Activated CD4-positive, alpha-beta T cell treated with anti-CD3 and anti-CD28 coated beads, Interleukin-2, amount 10 ng/mL, durations not matched to agents 24 days and 14 days (primary cell): ENCODE measurements at regions not wholly inside any gene's neighbourhood (a gene's known extent, or its start where the extent isn't known, plus 50 kb on each side); places are given as distances from the start of the nearest gene placed in this dataset.
A peak's percentile ranks its signal among the peaks of the same experiment; 100 is the strongest.

Source experiments
- DNase-seq: peaks from one replicate; pipeline ENCODE4 v3.0.0; 2022
- H3K27ac Mint-ChIP-seq: one replicate; pipeline ENCODE4 v1.8.0; 2022; ENCODE audit warnings: mild to moderate bottlenecking, mixed read lengths
- H3K27me3 Mint-ChIP-seq: one replicate; pipeline ENCODE4 v1.8.0; 2022; ENCODE audit warnings: mixed read lengths
- H3K36me3 Mint-ChIP-seq: one replicate; pipeline ENCODE4 v1.8.0; 2022; ENCODE audit warnings: low read depth, mild to moderate bottlenecking, mixed read lengths
- H3K4me1 Mint-ChIP-seq: one replicate; pipeline ENCODE4 v1.8.0; 2021; ENCODE audit warnings: mixed read lengths
- H3K4me3 Mint-ChIP-seq: one replicate; pipeline ENCODE4 v1.8.0; 2022; ENCODE audit warnings: mild to moderate bottlenecking, moderate library complexity, mixed read lengths
- H3K9me3 Mint-ChIP-seq: one replicate; pipeline ENCODE4 v1.8.0; 2021; ENCODE audit warnings: mixed read lengths
- intact Hi-C: fragments of 100-400 bp; cut with micrococcal nuclease; formaldehyde crosslinking; loops from one replicate; pipeline ENCODE4 v1.15.1; 2023

DNA sequence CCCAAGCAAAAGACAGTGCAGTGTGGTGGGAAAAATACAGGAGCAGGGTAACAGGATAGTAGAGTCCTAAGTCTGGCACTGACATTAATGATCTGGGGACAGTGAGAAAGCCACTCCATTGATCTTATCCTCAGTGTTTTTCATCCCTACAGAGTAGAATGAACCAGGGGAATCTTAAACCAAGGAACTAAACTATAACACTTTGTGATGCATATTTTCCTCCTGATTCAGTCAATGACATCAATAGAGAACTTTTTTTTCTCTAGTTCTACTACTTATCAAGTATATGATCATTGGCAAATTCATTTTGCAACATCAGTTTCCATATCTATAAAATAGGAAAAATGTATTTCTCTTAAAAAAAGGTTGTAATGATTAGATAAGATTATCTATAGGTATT is 151.1 kb downstream of the TMEM26 start:
- no peak overlapping the region for H3K27ac Mint-ChIP-seq
- peaks cover 4% of the 10 kb centered on the region for H3K9me3 Mint-ChIP-seq
- no peak for DNase-seq
- H3K4me1 Mint-ChIP-seq: no peaks in the 10 kb centered on the region
- no peaks in the 10 kb centered on the region for H3K36me3 Mint-ChIP-seq
- no peak overlapping the region for H3K4me3 Mint-ChIP-seq
- intact Hi-C loops: no loop called here
- peaks cover 12% of the 10 kb centered on the region for H3K27me3 Mint-ChIP-seq

GRCh38 chr10:61301575-61301974 is 151.6 kb downstream of the TMEM26 start:
- H3K4me3 Mint-ChIP-seq: no peak overlapping the region
- no peak overlapping the region for H3K27ac Mint-ChIP-seq
- DNase-seq: no peak
- intact Hi-C loops: no loop called here
- H3K27me3 Mint-ChIP-seq: peaks cover 12% of the 10 kb centered on the region
- peaks cover 4% of the 10 kb centered on the region for H3K9me3 Mint-ChIP-seq
- H3K4me1 Mint-ChIP-seq: no peaks in the 10 kb centered on the region
- H3K36me3 Mint-ChIP-seq: no peaks in the 10 kb centered on the region

GRCh38 chr10:61299841-61300240 is 153.3 kb downstream of the TMEM26 start:
- no peak for DNase-seq
- Mint-ChIP-seq H3K4me3 (no peak overlapping the region), H3K4me1 (no peaks in the 10 kb centered on the region), H3K9me3 (peaks cover 4% of the 10 kb centered on the region), H3K27ac (no peak overlapping the region), H3K27me3 (peaks cover 11% of the 10 kb centered on the region), H3K36me3 (no peaks in the 10 kb centered on the region)
- intact Hi-C loops: no loop called here

DNA sequence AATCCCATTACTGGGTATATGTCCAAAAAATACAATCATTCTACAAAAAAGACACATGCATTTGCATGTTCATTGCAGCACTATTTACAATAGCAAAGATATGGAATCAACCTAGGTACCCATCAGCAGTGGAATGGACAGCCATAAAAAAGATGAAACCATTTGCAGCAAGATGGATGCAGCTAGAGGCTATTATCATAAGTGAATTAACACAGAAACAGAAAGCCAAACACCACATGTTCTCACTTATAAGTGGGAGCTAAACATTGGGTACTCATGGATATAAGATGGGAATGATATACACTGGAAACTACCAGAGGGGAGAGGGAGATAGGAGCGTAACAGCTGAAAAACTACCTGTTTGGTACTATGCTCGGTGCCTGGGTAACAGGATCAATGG is 154.0 kb downstream of the TMEM26 start:
- Mint-ChIP-seq H3K27ac (no peak overlapping the region), H3K9me3 (peaks cover 4% of the 10 kb centered on the region), H3K36me3 (no peaks in the 10 kb centered on the region), H3K4me3 (no peak overlapping the region), H3K4me1 (no peaks in the 10 kb centered on the region), H3K27me3 (peaks cover 14% of the 10 kb centered on the region)
- intact Hi-C loops: no loop called here
- no peak for DNase-seq

DNA sequence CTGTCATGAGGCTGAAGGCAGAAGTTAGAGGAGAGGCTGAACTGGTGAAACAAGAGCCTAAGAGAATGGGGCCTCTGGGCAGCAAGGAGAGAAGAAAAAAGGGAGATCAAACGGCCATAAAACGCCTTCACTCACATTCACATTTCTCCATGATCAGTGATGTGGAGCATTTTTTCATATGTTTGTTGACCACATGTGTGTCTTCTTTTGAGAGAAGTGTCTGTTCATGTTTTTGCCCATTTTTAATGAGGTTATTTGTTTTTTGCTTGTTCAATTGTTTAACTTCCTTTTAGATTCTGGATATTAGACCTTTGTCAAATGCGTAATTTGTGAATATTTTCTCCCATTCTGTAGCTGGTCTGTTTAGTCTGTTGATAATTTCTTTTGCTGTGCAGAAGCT is 155.0 kb downstream of the TMEM26 start:
- no peak for DNase-seq
- H3K4me1 Mint-ChIP-seq: no peaks in the 10 kb centered on the region
- H3K27me3 Mint-ChIP-seq: peaks cover 14% of the 10 kb centered on the region
- no peak overlapping the region for H3K4me3 Mint-ChIP-seq
- no peaks in the 10 kb centered on the region for H3K36me3 Mint-ChIP-seq
- intact Hi-C loops: no loop called here
- no peak overlapping the region for H3K27ac Mint-ChIP-seq
- peaks cover 4% of the 10 kb centered on the region for H3K9me3 Mint-ChIP-seq

GRCh38 chr10:61296161-61296560 is 157.0 kb downstream of the TMEM26 start:
- peaks cover 8% of the 10 kb centered on the region for H3K9me3 Mint-ChIP-seq
- DNase-seq: no peak
- H3K4me1 Mint-ChIP-seq: no peaks in the 10 kb centered on the region
- no peak overlapping the region for H3K4me3 Mint-ChIP-seq
- H3K27me3 Mint-ChIP-seq: peaks cover 23% of the 10 kb centered on the region
- H3K27ac Mint-ChIP-seq: no peak overlapping the region
- H3K36me3 Mint-ChIP-seq: no peaks in the 10 kb centered on the region
- intact Hi-C loops: no loop called here

DNA sequence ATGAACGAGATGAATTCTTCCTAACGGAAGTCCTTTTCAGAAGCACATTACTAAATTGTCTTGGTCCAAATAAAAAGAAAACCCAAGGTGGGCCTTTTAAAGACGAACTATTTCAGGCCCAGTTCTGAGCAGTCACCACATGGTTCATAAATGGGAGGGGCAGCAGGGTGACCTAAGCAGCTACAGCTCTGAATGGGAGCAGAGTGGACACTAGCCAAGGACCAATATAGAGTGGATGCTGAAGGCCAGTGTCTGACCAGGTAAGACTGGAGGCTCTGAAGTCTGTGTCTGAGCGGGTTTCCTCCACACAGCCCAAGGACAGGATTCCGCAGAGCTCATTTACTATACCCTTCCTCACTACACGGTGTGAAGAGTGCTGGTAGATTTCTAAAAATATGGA is 159.1 kb downstream of the TMEM26 start:
- Mint-ChIP-seq H3K4me1 (no peaks in the 10 kb centered on the region), H3K27ac (no peak overlapping the region), H3K4me3 (no peak overlapping the region), H3K27me3 (peaks cover 32% of the 10 kb centered on the region), H3K9me3 (peaks cover 20% of the 10 kb centered on the region), H3K36me3 (peaks cover 3% of the 10 kb centered on the region)
- no peak for DNase-seq
- intact Hi-C loops: no loop called here

- Mint-ChIP-seq H3K9me3 (peaks cover 25% of the 10 kb centered on the region), H3K4me1 (peaks cover 13% of the 10 kb centered on the region), H3K27ac (no peak overlapping the region), H3K36me3 (peaks cover 6% of the 10 kb centered on the region), H3K27me3 (peaks cover 26% of the 10 kb centered on the region), H3K4me3 (no peak overlapping the region)
- intact Hi-C loops: loop anchor here (10.0 kb wide), 1 partner anchor 325 kb away; no protein-coding TSS in a partner anchor
- no peak for DNase-seq
Measured at GRCh38 chr10:61289813-61290212, 163.4 kb downstream of the TMEM26 start.

GRCh38 chr10:61286686-61287085 is 166.5 kb downstream of the TMEM26 start:
- peaks cover 19% of the 10 kb centered on the region for H3K4me1 Mint-ChIP-seq
- peaks cover 15% of the 10 kb centered on the region for H3K27me3 Mint-ChIP-seq
- intact Hi-C loops: loop anchor here (10.0 kb wide), 1 partner anchor 322 kb away; no protein-coding TSS in a partner anchor
- no peak overlapping the region for H3K4me3 Mint-ChIP-seq
- DNase-seq: peak; percentile 84
- peaks cover 6% of the 10 kb centered on the region for H3K36me3 Mint-ChIP-seq
- H3K27ac Mint-ChIP-seq: no peak overlapping the region
- H3K9me3 Mint-ChIP-seq: peaks cover 25% of the 10 kb centered on the region

DNA sequence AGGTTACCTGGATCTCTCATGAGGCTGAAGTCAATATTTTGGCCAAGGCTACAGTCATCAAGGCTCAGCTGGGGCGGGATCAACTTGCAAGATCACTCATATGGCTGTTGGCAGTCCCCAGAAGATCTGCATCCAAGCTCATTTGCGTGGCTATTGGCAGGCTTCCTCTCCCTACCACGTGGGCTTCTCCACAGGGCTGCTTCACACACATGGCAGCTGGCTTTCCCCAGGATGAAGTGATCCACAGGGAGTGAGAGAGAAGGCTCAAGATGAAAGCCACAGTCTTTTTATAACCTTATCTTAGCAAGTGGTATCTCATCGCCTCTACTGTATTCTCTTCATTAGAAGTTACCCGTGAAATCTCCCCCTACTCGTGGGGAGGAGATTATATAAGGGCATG is 167.4 kb downstream of the TMEM26 start:
- intact Hi-C loops: loop anchor here (10.0 kb wide), 1 partner anchor 321 kb away; no protein-coding TSS in a partner anchor
- peaks cover 19% of the 10 kb centered on the region for H3K4me1 Mint-ChIP-seq

GRCh38 chr10:61284222-61284890 is 168.8 kb downstream of the TMEM26 start:
- H3K4me3 Mint-ChIP-seq: no peak overlapping the region

More for the DNA sequence above, 167.4 kb downstream of the TMEM26 start:
- Mint-ChIP-seq H3K27me3 (peaks cover 18% of the 10 kb centered on the region), H3K9me3 (peaks cover 18% of the 10 kb centered on the region), H3K36me3 (peaks cover 6% of the 10 kb centered on the region), H3K4me3 (no peak overlapping the region), H3K27ac (no peak overlapping the region)
- DNase-seq: no peak

DNA sequence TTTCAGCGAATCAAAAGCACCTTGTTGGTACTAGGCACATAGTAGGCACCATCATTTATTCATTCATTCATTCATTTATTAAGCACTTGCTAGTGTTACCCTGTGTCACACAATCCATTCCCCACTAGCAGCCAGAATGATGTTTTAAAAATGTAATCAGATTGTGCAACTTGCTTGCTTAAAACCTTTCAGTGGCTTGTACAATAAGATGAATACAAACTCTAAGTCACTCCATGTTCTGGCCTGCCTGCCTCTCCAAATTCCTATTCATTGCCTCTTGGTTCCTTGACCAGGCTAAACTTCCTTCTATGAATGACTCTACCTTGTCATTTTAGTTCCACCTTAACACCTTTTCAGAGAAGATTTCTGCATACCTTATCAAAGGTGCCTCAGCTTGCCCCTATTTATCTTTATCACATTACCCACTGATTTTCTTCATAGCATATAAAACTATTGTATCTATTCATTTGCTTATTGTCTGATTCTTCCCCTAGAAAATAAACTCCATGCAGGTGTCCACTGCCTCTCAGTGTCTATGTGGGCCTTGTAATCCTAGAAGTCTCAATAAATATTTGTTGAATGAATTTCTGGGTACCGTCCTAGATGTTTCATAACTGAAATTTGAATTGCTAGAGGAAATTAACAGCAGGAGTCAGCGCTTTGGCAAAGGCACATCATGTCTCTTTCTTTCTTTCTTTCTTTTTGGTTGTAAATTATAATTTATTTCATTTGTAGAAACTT is 169.5 kb downstream of the TMEM26 start:
- Mint-ChIP-seq H3K4me1 (peaks cover 19% of the 10 kb centered on the region), H3K36me3 (peaks cover 2% of the 10 kb centered on the region), H3K27me3 (peaks cover 13% of the 10 kb centered on the region), H3K27ac (no peak overlapping the region), H3K4me3 (no peak overlapping the region), H3K9me3 (peaks cover 9% of the 10 kb centered on the region)
- intact Hi-C loops: loop anchor here (1.0 to 10.0 kb wide), 3 partner anchors 142 to 467 kb away; no protein-coding TSS in a partner anchor
- DNase-seq: no peak

More at GRCh38 chr10:61284222-61284890, 168.8 kb downstream of the TMEM26 start:
- Mint-ChIP-seq H3K36me3 (peaks cover 2% of the 10 kb centered on the region), H3K4me1 (peaks cover 19% of the 10 kb centered on the region), H3K27ac (no peak overlapping the region), H3K9me3 (peaks cover 9% of the 10 kb centered on the region), H3K27me3 (peaks cover 13% of the 10 kb centered on the region)
- intact Hi-C loops: loop anchor here (1.0 to 10.0 kb wide), 3 partner anchors 143 to 468 kb away; no protein-coding TSS in a partner anchor
- DNase-seq: peak; percentile 63

DNA sequence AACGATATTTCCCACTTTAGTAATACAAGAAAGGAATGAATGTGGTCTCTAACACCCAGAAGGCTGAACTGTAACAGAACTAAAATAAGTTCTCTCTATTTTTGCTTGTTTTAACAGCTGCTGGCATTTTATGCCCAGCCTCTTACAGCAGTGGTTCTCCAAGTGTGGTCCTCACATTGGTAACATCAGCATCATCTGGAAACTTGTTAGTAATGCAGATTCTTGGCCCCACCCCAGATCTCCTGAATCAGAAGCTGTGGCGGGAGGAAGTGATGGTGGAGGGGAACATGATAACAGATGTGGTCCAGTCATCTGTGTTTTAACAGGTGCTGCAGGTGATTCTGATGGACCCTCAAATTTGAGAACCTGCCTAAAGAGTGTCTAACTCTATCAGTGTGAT is 170.1 kb downstream of the TMEM26 start:
- intact Hi-C loops: loop anchor here (10.0 kb wide), 1 partner anchor 318 kb away; no protein-coding TSS in a partner anchor
- H3K27ac Mint-ChIP-seq: no peak overlapping the region

DNA sequence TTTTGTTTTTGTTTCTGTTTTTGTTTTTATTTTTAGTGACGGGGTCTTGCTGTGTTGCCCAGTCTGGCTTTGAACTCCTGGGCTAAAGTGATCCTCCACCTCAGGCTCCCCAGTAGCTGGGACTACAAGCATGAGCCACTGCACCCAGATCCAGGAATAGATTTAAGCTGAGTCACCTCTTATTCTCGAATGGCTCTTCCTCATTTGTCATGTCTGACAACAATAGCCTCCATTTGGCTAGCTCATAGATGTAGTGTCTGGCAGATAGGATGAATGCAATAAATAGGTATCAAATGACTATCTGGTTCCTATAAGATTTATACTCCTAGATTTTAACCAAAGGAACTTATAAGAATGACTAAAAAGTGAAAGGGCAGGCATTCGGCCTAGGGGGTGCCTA is 172.9 kb downstream of the TMEM26 start:
- peaks cover 6% of the 10 kb centered on the region for H3K4me1 Mint-ChIP-seq

More for the DNA sequence above, 170.1 kb downstream of the TMEM26 start:
- H3K36me3 Mint-ChIP-seq: peaks cover 1% of the 10 kb centered on the region
- DNase-seq: no peak
- peaks cover 9% of the 10 kb centered on the region for H3K9me3 Mint-ChIP-seq
- H3K4me3 Mint-ChIP-seq: no peak overlapping the region
- peaks cover 19% of the 10 kb centered on the region for H3K4me1 Mint-ChIP-seq
- H3K27me3 Mint-ChIP-seq: peaks cover 13% of the 10 kb centered on the region

More for the DNA sequence above, 172.9 kb downstream of the TMEM26 start:
- Mint-ChIP-seq H3K9me3 (no peaks in the 10 kb centered on the region), H3K27ac (no peak overlapping the region), H3K4me3 (no peak overlapping the region), H3K27me3 (peaks cover 22% of the 10 kb centered on the region), H3K36me3 (no peaks in the 10 kb centered on the region)
- intact Hi-C loops: loop anchor here (10.0 kb wide), 1 partner anchor 316 kb away; no protein-coding TSS in a partner anchor
- DNase-seq: no peak
